Astrocyte of the hippocampus (primary cell): ENCODE measurements at regions not wholly inside any gene's neighbourhood (a gene's known extent, or its start where the extent isn't known, plus 50 kb on each side); places are given as distances from the start of the nearest gene placed in this dataset.

Experiments used
- DNase-seq: peaks from one replicate; pipeline ENCODE4 v3.0.0; 2011; ENCODE audit warnings: low read depth, low spot score

- no peak for DNase-seq
These were observed 444.4 kb upstream of the ATP2B1 start for GRCh38 chr12:90152897-90153624.

GRCh38 chr12:90151491-90152015, 442.9 kb upstream of the ATP2B1 start:
- DNase-seq: peak; percentile 2

- DNase-seq: no peak
These were observed 440.8 kb upstream of the ATP2B1 start for GRCh38 chr12:90149453-90149852.

- DNase-seq: no peak
These were observed 420.9 kb upstream of the ATP2B1 start for GRCh38 chr12:90129366-90130030.

GRCh38 chr12:90128526-90128925, 419.9 kb upstream of the ATP2B1 start:
- DNase-seq: no peak

- peak; percentile 11 for DNase-seq
These were observed 417.5 kb upstream of the ATP2B1 start for GRCh38 chr12:90126125-90126524.

GRCh38 chr12:90124914-90125313, 416.3 kb upstream of the ATP2B1 start:
- no peak for DNase-seq

- DNase-seq: no peak
These were observed 415.7 kb upstream of the ATP2B1 start for GRCh38 chr12:90124289-90124688.

- no peak for DNase-seq
These were observed 414.0 kb upstream of the ATP2B1 start for GRCh38 chr12:90122681-90123080.

GRCh38 chr12:90120627-90121026, 412.0 kb upstream of the ATP2B1 start:
- no peak for DNase-seq

- no peak for DNase-seq
These were observed 404.0 kb upstream of the ATP2B1 start for GRCh38 chr12:90112666-90113065.

- DNase-seq: no peak
These were observed 403.3 kb upstream of the ATP2B1 start for GRCh38 chr12:90111791-90112580.

- DNase-seq: no peak
These were observed 397.9 kb upstream of the ATP2B1 start for GRCh38 chr12:90106568-90106967.

- DNase-seq: peak; percentile 56
These were observed 394.5 kb upstream of the ATP2B1 start for GRCh38 chr12:90102957-90103652.

- no peak for DNase-seq
These were observed 391.9 kb upstream of the ATP2B1 start for GRCh38 chr12:90100579-90100978.

GRCh38 chr12:90099288-90099687, 390.6 kb upstream of the ATP2B1 start:
- no peak for DNase-seq

GRCh38 chr12:90098132-90098779, 389.6 kb upstream of the ATP2B1 start:
- DNase-seq: peak; percentile 47

- no peak for DNase-seq
These were observed 383.2 kb upstream of the ATP2B1 start for GRCh38 chr12:90091809-90092208.

GRCh38 chr12:90090929-90091651, 382.5 kb upstream of the ATP2B1 start:
- peak; percentile 86 for DNase-seq

GRCh38 chr12:90086281-90086680, 377.6 kb upstream of the ATP2B1 start:
- no peak for DNase-seq
